ENCODE measurements at regions not wholly inside any gene's neighbourhood (a gene's known extent, or its start where the extent isn't known, plus 50 kb on each side); places are given as distances from the start of the nearest gene placed in this dataset.
"Not testable (repeated sequence)": the region's sequence is repeated elsewhere in the genome, so short reads cannot be mapped to it uniquely, and the experiment has no call there.

DNA sequence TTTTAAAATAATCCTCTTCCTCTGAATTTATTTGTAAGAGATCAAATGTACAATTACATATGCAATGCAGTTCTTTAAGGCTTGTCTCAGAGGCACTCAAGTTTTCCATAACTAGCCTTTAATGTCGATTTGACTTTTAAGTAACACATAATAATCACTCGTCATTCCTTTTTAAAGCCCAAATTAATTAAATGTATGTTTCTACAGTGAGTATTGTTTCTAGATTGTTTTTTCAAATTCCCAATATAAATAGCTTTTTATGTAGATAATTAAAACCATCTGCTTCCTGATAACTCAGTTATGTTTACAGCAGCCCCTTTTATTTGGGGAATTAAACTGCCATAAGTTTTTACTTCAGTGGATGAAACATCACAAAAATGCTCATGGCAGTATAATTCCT lies 185.1 kb downstream of the ETNK1 start:
- no peak for DNase-seq (ENCODE audit: low read depth)

GRCh38 chr12:22812531-22812930 lies 187.6 kb downstream of the ETNK1 start:
- peak; percentile 2 for DNase-seq (ENCODE audit: low read depth)

GRCh38 chr12:22821985-22822384 lies 197.0 kb downstream of the ETNK1 start:
- peak; percentile 7 for DNase-seq (ENCODE audit: low read depth)

DNA sequence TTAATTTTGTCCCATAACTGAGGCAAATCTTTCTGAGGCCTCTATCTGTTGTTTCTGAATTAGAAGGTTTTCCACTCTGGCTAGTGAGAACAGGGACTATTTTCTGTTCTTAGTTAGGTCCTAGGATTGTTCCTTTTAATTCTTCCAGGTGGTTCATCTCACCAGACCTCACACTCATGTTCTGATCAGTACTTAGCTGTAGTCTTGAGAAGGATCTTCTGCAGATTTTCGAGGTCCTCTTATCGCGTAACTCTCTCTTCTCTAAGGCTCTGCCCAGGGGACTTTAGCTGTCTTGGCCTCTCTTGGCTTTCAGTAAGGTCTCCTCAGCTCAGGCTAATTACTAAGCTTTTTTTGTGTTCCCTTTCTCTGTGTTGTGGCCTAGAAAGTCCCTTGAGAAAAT lies 201.1 kb downstream of the ETNK1 start:
- DNase-seq (ENCODE audit: low read depth), result no peak

DNA sequence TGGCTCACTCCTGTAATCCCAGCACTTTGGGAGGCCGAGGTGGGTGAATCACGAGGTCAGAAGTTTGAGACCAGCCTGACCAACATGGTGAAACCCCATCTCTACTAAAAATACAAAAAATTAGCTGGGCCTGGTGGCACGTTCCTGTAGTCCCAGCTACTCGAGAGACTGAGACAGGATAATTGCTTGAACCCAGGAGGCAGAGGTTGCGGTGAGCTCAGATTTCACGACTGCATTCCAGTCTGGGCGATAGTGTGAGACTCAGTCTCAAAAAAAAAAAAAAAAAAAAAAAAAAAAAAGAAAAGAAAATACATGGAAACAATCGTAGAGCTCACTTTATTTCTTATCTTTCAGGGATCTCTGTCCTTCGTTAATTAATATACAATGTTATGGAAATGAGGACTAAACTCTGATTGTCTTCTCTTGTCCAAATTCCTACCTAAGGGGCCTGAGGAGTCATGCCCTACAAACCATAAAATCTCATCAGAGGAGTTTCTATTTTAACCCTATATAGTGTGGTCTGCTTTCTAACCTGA lies 201.5 kb downstream of the ETNK1 start:
- not testable (repeated sequence) for DNase-seq (ENCODE audit: low read depth)

DNA sequence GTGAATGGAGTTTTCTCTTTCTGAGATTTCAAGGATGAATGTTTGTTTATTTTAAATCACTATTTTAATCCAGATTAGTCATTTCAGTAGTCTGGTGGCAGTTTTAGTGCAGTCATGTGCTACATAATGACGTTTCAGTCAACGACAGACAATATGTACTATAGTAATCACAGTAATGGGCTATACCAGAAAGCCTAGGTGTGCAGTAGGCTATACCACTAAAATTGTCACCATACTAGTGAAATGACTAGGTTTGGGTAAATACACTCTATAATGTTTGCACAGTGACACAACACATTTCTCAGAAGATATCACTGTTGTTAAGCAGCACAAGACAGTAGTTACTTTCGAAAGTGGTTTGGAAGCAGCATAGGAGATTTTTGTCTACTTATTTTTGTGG lies 203.1 kb downstream of the ETNK1 start:
- no peak for DNase-seq (ENCODE audit: low read depth)

DNA sequence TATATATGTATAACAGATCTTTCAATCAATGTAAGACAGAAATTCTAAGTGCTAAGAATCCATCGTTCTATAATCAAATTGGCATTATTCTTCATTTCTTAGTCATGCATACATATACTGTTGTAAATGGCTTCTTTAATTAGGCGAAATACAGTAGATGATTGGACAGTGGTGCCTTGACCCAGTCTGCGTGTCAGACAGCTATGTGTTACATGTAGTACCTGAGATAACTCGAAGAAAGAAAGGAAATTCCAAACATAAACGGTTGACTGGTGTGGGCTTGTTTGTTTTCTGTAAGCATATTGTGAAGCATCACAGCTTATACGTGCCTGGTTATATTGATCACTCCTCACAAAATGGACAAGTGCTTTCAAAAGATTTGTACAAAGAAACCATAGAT lies 210.5 kb downstream of the ETNK1 start:
- DNase-seq (ENCODE audit: low read depth), result no peak

- DNase-seq (ENCODE audit: low read depth), result no peak
These were observed 225.2 kb downstream of the ETNK1 start for GRCh38 chr12:22850185-22850584.

DNA sequence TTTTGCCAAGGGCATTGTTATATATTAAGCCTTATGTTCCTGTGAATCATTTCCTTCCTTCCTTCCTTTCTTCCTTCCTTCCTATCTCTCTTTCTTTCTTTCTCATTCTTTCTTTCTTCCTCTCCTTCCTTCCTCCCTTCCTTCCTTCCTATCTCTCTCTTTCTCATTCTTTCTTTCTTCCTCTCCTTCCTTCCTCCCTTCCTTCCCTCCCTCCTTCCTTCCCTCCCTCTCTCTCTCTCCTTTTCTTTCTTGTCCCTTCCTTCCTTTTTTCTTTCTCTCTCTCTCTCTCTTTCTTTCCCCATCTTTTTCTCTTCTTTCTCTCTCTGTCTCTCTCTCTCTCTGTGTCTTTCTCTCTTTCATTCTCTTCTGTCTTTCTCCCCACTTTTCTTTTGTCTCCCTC lies 226.6 kb downstream of the ETNK1 start:
- no peak for DNase-seq (ENCODE audit: low read depth)

- no peak for DNase-seq (ENCODE audit: low read depth)
These were observed 230.5 kb downstream of the ETNK1 start for GRCh38 chr12:22855456-22855855.

- DNase-seq (ENCODE audit: low read depth), result peak; percentile 41
These were observed 231.2 kb downstream of the ETNK1 start for GRCh38 chr12:22856178-22856577.

DNA sequence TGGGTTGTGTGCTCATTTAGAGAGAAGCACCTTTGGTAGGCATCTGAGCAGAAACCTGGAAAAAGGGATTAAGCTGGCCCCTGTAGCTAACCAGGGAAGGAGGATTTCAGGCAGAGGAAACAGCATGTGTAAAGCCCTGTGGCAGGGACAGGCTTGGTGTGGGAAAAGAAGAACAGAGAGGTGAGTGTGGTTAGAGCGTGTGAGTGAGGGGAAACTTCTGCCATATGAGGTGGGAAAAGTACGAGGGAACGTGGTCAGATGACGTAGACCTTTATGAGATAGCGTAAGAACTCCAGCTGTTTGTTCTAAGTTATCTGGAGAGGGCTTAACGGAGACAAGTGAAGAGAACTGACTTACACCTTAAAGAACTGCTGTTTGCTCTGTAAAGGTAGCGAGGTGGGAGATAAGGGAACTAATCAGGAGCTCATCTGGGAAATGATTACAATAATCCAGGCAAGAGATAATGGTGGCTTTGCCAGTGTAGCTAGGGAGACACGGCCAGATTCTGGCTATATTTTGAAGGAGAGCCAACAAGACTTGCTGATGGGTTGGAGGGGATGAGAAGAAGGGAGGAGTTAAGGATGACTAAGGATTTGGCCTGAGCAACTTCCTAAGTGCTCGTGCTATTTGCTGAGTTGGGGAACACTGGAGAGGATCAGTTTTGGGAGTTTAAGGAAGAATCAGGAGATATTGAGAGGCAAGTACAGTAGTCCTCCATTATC lies 234.0 kb downstream of the ETNK1 start:
- peak; percentile 29 for DNase-seq (ENCODE audit: low read depth)

DNA sequence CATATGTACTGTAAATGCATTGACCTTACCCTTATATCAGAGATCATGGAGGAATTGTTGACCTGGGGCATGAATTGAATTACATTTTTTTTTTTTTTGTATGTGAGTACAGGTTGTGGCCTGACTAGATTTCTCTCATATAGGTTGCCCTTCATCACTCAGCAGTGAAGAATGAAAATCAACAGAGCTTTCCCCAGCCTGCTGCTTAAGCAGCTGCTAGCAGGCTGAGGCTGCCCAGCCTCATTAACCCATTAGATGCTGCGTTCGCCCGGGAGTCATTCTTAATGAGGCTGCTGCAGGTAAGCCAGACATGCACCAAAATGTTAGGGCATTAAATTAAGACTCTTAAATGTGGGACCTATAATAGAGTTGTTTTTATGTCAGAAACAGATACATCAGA lies 236.0 kb downstream of the ETNK1 start:
- no peak for DNase-seq (ENCODE audit: low read depth)

DNA sequence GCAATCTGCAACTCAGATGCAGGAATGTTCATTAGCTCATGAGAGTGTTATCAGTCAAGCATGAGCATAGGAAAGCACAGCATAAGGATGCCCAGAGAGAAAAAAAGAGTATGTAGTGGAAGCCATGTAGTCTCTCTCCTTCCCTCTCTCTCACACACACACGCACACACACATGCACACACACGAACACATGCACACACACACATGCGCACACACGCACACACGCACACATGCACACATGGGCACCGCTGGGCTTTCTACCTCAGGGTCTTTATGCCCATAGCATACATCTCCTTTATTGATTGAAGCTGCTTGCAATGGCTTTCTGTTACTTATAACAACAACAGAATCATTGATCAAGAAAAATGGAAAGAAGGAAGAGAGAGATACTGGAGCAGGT lies 240.9 kb downstream of the ETNK1 start:
- no peak for DNase-seq (ENCODE audit: low read depth)

DNA sequence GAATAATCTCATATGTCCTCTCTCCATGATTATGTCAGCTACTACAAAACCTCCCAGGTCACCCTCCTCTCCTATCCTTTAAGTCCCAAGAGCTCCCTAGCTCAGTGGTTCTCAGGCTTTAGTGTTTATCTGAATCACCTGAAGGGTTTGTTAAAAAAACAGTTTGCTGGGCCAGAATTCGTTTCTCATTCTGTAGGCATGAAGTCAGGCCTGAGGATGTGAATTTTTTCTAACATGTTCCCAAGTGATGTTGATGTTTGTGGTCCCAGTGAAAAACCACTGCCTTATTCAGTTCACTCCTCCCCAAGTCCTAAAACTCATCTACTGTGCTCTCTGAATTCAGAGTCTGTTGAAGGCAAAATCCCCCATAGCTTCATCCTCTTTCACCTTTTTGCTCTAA lies 241.4 kb downstream of the ETNK1 start:
- no peak for DNase-seq (ENCODE audit: low read depth)

DNA sequence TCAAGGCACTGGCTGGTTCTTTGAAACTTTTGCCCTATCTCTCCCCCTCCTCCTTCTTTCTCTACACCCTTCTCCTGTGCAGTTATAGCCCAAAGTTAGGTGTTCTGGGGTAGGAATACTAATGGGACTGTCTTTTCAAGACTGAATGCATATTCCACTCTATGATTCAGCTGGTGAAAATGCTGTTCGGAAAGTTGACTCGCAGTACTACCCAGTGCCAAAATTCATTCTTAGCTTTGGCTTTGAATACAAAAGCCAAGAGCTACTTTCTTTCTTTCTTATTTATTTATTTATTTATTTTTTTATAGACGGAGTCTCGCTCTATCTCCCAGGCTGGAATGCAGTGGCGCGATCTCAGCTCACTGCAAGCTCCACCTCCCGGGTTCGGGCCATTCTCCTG lies 249.2 kb downstream of the ETNK1 start:
- DNase-seq (ENCODE audit: low read depth), result no peak

DNA sequence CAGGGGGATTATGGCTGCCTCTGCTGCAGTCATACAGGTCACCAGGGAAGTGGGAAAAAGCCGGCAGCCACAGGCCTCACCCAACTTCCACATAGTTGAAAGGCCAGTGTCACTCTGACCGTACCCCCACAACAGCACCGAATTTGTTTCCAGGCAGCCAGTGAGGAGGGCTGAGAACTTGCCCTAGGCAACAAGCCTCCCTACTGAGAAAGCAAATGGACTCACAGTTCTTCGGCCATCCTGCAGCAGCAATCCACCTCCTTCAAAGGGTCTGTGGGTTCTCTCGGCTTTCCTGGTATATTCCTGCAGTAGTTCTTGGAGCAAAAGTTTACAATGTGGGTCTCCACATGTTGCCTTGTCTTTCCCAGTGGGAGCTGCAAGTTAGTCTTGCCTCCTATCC lies 251.3 kb downstream of the ETNK1 start:
- no peak for DNase-seq (ENCODE audit: low read depth)

DNA sequence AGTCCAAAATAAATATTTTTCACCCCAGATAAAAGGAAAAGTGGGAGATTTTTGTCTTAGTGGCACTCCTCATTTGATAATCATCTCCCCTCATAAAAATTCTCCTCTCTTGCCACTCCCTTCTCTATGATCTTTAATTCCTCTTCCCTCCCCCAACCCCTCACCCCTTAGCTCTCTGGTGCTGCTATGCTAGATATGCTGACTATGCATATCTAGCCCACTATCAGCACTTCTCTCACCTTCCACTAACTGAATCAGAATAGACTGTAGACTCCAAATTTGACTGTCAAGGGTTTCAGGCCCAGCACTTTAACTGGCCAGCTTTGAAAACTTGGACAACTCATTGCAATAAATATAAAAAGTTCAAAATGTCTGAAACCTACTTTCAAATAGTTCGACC lies 254.2 kb downstream of the ETNK1 start:
- DNase-seq (ENCODE audit: low read depth), result no peak

DNA sequence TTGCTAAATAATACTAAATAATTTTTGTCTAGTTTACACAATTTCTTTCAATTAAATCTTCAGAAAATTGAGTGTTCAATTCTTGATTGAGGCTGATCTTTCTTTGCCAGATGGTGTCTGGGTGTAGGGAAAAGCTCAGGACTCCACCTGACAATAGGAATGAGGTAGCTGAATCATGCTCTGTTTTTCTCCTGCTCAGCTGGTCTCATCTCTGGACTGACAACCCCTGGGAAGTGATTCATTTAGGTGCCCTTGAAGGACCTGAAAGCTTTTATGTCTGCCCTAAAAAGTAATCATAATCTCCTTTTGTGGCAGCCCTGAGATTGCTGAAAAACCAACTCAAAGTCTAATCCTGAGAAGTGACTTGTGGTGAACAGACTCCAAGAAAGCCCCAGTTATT lies 255.4 kb downstream of the ETNK1 start:
- no peak for DNase-seq (ENCODE audit: low read depth)

- no peak for DNase-seq (ENCODE audit: low read depth)
These were observed 255.8 kb downstream of the ETNK1 start for GRCh38 chr12:22880807-22881206.

DNA sequence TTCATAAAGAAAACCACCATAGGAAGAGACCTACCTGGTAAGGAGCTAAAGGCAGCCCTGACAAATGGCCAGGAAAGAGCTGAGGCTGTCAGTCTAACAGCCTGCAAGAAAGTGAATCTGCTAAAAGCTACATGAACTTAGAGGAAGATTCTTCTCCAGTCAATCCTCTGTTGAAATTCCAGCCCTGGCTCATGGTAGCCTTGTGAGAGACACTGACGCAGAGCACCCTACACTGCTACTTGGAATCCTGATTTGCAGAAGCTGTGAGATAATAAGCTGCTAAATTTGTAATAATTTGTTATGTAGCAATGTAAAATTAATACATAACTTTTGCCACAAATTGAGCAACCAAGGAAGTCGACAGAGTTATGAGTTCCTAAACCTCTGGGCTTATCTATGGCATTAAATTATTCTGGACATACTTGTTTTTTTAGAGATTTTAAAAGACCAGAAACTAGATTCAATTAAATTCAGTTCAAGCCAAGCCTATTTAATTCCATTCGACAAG lies 257.0 kb downstream of the ETNK1 start:
- no peak for DNase-seq (ENCODE audit: low read depth)

DNA sequence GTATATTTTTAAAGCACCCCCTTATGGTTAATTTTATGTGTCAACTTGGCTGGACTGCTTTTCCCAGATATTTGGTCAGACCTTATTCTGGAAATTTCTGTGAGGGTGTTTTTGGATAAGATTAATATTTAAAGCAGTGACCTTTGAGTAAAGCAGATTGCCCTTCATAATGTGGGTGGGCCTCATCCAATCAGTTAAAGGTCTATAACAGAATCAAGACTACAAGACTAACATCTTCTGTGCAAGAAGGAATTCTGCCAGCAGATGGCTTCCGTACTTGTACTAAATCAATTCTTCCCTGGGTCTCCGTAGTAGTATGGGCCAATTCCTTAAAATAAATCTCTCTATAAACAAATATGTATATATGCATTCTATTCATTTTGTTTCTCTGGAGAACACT lies 257.6 kb downstream of the ETNK1 start:
- no peak for DNase-seq (ENCODE audit: low read depth)

DNA sequence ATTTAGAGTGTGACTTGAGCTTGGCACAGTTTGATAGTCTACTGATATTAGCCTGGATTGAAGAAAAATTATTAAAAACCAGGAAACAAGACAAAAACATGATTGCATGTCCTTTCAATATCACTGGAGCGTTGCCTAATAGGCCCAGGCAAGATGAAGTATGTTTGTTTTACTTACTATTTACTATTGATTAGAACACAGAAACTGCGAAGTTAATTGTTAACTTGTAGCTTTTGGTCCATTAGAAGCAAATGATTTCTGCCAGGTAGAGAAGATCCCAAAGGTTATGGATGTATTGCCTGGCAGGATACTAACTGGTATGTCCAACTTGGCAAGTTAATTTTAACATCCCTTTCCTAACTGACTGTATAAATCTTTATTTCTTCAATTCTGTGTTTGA lies 268.9 kb downstream of the ETNK1 start:
- no peak for DNase-seq (ENCODE audit: low read depth)

- DNase-seq (ENCODE audit: low read depth), result no peak
These were observed 274.2 kb downstream of the ETNK1 start for GRCh38 chr12:22899184-22899583.

Data from LHCN-M2 (cell line).